HG03565 (cell line): ENCODE measurements at regions not wholly inside any gene's neighbourhood (a gene's known extent, or its start where the extent isn't known, plus 50 kb on each side); places are given as distances from the start of the nearest gene placed in this dataset.
"Not testable (repeated sequence)": the region's sequence is repeated elsewhere in the genome, so short reads cannot be mapped to it uniquely, and the experiment has no call there.

ENCODE experiments used
- ATAC-seq: cut with Tn5 transposase; IDR thresholded peaks from one replicate; pipeline ENCODE4 v1.9.1; 2021; ENCODE audit warnings: mild to moderate bottlenecking, moderate library complexity; ENCODE audit not compliant: unreplicated experiment

DNA sequence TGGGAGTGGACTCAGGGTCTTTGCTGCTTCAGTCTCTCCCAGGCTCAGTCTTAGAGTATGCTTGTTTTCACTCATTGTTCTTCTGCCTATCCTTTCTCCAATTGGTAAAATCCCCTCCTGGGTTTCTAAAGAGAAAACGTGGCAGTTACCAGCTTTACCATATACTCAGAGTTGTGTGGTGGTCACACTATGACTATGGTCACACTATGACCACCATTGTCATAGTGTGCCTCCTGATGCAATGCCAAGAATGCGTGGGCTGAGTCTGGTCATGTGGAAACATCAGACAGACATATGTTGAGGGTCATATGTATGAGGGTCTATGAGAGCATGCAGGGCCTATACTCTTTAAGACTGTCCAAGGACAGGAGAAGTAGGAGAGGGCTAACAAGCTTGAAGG is 326.5 kb upstream of the PRR16 start:
- no peak for ATAC-seq

DNA sequence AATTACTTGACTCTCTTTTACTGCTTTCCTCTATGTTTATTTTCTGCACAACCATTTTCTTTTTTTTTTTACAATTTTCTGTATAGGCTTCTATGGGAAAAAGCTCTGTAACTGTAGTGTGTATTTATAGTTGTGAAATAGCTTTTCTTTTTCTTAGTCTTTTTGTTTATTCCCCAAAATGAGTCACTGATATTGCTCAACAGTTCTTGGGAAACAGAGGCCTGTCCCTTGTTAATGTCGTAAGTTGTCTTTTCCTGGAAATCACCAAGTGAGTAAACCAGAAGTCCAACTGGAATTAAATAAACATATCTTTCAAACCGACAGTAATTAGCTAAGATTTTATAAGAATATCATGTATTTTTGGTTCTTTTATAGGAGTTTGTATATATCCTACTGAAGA is 325.1 kb upstream of the PRR16 start:
- ATAC-seq, result no peak

DNA sequence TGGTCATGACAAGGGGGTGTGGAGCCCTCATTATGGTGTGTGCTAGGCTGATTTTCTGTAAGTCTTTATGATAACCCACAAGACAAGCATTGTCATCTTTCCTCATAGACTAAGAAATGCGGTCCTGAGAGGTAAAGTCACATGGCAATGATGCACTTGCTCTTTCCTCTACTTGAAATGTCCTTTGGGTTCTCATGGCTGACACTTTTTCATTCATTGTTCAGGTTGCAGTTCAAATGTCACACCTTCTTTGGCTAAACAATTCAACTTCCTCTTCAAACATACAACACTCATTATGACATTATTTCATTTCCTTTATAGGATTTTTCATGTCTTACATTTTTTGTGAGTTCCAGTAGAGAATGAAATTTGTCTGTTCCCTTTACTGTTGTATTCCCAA is 323.6 kb upstream of the PRR16 start:
- no peak for ATAC-seq

DNA sequence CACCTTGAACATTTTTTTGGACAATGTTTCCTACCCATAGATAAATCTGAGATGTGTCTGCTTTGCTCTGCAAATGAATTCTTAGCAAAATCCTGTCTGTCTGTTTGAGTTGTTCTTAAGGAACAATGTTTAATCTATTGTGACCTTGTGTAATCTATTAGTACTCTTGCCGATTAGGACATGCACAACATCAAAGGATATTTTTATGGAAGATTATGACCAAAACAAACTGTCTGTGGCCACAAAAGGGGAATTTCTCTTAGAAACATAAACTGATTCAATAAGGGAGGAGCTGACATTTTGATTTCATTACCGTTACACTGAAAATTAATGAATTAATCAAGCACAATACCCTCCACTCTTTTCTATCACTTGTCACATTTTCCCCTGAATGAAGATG is 323.0 kb upstream of the PRR16 start:
- no peak for ATAC-seq

DNA sequence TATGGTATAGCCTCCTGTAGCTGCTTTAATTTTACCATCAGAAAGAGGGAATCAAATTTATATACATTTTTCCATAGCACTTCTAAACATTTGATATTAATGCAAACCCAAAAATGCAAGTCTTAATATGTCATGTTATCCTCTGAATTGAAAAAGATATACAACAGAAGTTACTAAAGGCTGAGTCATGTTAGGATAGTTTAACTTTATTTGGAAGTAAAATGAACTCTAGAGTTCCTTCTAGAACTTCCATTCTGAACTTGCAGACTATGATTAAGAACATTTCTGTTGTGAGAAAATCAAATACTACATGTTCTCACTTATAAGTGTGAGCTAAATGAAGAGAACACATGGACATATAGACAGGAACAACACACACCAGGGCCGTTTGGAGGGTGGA is 317.3 kb upstream of the PRR16 start:
- no peak for ATAC-seq

DNA sequence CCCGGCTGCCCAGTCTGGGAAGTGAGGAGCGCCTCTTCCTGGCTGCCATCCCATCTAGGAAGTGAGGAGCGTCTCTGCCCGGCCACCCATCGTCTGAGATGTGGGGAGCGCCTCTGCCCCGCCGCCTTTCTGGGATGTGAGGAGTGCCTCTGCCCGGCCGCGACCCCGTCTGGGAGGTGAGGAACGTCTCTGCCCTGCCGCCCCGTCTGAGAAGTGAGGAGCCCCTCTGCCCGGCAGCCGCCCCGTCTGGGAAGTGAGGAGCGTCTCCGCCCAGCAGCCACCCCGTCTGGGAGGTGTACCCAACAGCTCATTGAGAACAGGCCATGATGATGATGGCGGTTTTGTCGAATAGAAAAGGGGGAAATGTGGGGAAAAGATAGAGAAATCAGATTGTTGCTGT is 316.2 kb upstream of the PRR16 start:
- not testable (repeated sequence) for ATAC-seq

DNA sequence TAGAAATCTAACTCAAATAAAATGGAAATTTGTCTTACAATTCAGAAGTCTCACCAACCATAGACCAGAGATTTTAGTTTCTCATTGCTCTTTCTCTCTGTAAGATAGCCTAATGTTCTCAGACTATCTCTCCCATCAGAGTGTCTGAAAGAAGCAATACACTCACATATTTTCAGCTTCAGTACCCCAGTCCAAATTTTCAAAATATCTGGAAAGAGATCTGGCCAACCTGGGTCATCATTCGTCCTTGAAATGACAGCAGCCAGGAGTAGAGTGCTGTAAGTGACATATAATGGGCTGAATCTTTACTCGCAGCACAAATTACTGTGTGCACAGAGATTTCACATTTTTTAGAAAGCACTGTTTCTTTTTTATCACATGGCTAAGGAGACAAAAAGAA is 313.3 kb upstream of the PRR16 start:
- ATAC-seq, result no peak

DNA sequence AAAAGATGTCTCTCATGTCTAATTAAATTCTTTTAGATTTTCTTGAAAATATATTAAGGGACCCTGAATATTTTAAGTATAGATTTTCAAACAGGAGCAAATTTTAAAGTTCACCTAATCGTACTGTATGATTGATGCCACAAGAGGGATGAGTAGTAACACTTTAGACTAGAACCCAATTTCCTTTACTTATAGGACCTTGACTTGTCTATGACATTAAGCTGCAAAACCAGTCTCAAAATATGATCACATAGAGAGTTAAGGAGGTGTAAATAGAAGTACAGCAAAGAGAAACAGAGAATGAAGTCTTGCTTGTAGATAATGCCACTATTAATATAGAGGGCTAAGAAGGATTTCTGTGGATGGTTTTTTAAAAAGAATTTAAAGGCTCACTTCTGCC is 312.9 kb upstream of the PRR16 start:
- ATAC-seq, result no peak

DNA sequence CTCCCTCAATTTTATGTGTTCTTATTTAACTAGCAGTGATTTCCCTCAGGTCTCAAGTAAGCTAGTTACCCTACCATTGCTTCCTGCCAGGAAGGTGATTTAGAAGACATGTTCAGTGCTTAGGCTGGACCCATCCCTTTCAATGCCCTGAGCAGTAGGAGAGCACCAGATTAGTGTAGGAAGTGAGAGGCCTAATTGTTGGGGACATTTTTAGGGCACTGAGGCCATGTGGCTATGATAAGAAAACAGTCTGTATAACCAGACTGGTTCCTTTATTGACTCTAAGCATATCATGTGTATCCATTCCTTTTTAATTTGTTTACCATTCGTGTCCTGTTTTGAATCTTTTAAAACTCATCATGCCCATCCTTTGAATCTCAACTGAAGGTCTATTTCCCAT is 312.3 kb upstream of the PRR16 start:
- ATAC-seq, result no peak

DNA sequence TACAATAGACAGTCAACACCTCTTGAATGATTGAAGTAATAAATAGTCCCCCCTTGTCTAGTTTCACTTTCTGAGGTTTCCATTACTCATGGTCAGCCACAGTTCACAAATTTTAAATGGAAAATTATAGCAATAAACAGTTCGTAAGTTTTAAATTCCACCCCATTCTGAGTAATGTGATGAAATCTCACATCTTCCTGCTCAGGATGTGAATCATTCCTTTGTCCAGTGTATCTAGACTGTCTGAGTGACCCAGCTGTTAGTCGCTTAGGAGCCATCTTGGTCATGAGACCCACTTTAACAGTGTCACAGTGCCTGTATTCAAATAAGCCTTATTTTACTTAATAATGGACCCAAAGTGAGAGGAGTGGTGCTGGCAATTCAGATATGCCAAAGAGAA is 311.6 kb upstream of the PRR16 start:
- no peak for ATAC-seq

DNA sequence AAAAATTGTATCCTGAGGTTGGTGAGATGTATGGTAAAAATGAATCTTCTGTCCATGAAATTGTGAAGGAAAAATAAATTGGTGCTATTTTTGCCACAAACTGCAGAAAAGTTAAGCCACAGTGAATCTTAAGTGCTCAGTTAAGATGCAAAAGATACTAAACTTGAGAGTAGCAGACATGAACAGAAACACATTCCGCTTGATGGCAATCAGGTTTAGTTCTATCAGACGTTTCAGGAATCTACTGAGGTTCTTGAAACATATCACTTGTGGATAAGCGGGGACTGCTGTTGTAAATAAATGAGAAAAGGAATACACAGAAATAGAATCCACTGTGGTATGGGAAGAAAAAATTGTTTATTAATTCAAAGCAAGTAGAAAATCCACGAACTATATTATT is 311.2 kb upstream of the PRR16 start:
- no peak for ATAC-seq

DNA sequence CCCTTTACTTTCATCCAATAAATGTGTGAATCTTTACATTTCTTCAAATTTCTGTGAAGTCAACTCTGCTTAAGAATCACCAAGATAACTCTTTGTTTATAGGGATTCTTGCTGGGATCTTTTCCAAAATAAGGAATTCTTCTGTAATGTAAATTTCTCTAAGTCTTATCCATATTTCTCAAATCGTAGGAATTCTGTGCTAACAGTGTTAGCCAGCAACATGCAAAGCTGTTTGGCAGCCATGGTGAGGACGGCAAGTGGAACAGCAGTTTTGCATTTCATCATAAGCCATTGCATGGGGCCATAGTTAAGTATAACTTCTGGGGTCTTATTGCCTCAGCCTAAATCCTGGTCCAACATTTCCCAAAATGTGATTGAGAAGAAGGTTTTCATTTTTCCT is 310.5 kb upstream of the PRR16 start:
- ATAC-seq, result no peak

DNA sequence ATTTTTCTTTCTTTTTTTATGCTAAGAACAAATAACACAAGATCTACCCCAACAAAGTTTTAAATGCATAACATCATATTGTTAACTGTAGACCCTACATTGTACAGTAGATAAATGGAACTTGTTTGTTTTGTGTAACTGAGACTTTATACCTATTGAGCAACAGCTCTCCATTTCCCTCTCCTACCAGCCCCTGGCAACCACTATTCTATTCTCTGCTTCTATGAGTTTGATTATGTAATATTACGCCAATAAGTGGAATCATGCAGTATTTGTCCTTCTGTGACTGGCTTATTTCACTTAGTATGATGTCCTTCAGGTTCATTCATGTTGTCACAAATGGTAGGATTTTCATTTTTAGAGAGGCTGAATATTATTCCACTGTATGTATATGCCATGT is 308.2 kb upstream of the PRR16 start:
- ATAC-seq, result no peak

DNA sequence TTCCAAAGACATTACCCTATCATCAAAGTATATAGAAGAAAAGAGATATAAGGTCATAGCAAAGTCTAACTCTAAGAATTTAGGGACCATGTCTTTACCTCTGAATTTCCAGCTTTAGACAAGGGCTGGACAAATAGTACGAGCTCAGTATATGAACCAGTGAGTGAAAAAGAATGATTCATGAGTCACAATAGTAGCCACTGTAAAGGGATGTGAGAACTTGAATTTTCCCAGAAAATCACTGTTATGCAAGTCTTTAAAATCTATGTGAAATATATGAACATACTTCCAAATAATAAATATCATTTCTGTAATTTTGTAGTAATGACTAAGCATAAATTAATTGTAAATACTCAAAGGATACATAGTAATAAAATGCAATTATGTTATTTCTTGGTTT is 305.9 kb upstream of the PRR16 start:
- ATAC-seq, result no peak

DNA sequence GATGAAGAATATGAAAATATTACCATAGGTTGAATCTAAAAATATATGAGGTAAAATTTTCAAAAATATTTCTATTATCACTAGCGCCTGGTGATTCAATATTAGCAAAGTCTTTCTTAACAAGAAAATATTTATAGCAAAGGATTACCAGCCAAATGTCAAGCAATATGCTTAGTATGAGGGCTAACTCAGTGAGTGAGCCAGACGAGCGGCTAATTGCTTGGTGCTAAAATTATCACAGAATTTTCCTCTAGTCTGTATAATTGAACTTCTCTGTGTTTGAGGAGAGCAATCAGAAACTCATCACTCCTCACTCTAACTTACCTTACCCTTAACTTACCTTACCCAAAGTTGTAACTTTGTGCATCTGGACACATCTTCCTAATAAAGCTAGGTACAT is 304.9 kb upstream of the PRR16 start:
- ATAC-seq, result no peak

DNA sequence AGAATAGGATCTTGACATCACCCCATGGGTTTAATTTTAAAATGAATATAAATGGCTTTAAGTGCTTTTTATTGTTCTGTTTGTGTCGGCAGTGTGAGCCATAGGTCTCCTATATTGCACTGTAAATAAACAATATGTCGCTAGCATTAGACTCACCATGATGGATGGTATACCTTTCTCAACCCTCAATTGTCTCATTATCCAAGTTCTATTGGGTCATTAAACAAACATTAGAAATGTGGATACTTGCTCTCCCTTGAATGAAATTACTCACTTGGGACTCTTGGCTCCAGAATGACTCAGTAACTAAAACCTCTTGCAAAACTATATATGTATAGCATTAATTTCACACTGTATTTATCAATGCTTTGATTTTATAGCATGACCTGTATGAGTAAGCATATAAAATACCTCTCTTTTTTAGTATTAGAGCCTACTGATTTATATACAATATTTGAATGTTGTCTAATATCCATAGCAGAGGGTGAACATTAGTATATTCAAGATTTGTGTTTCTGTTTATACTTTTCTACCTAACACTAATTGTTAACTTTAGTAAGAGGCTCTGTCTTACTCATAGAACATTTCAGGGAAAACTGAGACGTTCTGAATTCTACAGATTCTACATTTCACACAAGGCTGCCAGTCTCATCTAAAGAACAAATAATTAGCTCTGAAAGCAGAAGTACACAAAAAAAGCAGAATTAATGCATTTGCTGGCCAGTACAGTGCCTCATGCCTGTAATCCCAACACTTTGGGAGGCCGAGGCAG is 303.8 kb upstream of the PRR16 start:
- no peak for ATAC-seq

DNA sequence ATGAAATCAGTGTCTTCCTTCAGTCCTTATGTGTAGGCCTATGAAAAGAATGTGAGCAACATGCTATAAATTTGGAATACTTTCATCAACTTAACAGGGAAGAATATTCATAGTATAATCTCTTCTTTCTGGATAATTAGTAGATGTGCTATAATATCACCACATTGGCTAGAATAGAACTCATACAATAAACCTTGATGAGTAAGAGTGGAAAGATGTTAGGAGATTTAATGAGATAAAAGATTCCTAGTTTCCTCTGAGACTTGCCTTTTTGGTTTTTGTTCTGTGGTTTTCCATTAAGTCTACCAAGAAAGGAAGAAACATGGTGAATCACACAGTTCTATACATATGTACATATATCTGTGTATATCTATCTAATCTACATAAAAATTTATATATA is 301.8 kb upstream of the PRR16 start:
- ATAC-seq, result no peak

DNA sequence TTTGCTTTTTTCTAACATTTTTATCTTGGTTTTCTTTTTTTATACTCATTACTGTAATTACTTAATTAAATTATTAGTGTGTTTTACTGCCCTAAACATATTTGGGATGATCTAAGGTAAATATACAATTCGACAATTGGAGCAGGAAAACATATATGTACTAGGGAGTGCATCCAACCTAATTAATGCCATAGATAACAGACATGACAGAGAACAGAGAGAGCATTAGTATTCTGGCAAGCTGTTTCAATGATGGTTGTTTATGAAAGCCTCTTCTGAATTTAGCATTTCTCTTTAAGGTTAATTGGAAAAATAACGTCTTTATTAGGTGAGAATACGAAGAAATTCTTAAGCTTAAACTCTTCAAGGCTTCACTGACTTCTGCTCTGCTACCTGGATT is 300.1 kb upstream of the PRR16 start:
- no peak for ATAC-seq

DNA sequence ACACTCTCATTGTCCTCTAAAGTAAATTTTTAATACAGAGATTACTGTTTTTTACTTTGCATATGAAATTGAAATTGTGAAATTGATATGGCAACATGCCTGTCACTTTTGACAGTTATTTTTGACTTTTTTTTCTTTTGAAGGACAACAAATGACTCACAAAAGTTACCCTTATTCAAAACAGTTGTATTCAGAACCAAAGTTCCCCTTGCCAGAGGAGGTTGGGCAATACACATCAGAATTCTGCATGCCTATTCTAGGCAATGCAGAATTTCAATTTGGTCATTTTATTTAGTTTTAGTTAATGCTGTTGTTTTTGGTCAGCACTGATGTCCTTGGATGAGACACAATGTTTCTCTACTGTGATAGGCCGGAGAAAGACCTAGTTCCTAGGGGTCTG is 299.1 kb upstream of the PRR16 start:
- no peak for ATAC-seq

DNA sequence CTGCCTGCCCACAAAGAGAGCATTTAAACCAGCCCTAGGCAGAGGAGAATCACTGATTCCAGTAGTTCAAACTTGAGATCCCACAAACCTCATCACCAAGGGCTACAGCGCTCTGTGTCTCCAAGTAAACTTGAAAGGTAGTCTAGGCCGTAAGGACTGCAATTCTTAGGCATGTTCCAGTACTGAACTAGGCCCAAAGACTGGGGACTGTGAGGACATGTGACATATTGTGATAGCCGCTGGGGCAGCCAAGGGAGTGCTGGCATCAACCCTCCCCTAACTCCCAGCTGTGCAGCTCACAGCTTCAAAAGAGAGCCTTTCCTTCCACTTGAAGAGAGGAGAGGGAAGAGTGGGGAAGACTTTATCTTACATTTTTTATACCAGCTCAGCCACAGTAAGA is 291.0 kb upstream of the PRR16 start:
- ATAC-seq, result no peak

DNA sequence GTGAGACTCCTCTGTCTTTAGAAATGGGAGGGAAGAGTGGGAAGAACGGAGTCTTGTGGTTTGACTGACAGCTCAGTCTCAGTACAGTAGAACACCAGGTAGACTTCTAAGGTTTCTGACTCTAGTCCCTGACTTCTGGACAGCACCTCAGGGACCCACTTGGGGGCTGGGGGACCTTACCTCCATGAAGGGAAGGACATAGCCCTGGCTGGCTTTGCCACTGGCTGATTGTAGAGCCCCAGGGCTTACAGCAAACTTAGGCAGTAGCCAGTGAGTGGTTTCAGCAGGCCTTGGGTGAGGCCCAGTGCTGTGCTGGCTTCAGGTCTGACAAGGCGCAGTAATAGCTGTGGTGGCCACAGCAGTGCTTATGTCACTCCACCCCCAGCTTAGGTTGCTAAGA is 290.0 kb upstream of the PRR16 start:
- ATAC-seq, result no peak

DNA sequence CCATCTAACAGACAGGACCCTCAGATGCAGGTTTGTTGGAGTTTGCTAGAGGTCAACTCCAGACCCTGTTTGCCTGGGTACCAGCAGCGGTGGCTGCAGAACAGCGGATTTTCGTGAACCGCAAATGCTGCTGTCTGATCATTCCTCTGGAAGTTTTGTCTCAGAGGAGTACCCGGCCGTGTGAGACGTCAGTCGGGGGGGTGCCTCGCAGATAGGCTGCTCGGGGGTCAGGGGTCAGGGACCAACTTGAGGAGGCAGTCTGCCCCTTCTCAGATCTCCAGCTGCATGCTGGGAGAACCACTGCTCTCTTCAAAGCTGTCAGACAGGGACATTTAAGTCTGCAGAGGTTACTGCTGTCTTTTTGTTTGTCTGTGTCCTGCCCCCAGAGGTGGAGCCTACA is 282.9 kb upstream of the PRR16 start:
- ATAC-seq, result not testable (repeated sequence)

DNA sequence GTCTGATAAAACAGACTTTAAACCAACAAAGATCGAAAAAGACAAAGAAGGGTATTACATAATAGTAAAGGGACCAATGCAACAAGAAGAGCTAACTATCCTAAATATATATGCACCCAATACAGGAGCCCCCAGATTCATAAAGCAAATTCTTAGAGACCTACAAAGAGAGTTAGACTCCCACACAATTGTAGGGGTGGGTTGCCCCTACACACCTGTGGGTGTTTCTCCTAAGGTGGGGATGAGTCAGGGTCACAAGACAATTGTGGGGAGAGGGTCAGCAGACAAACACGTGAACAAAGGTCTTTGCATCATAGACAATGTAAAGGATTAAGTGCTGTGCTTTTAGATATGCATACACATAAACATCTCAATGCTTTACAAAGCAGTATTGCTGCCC is 269.4 kb upstream of the PRR16 start:
- ATAC-seq, result not testable (repeated sequence)
